ENCODE measurements at regions not wholly inside any gene's neighbourhood (a gene's known extent, or its start where the extent isn't known, plus 50 kb on each side); places are given as distances from the start of the nearest gene placed in this dataset.
"Not testable (repeated sequence)": the region's sequence is repeated elsewhere in the genome, so short reads cannot be mapped to it uniquely, and the experiment has no call there.

GRCh38 chr17:20684975-20685374 lies 105.5 kb downstream of the CDRT15L2 start:
- DNase-seq (ENCODE audit: low read depth, low spot score); H3K27me3 ChIP-seq (ENCODE audit: control insufficient read depth, insufficient read depth, low read length); H3K9me3 ChIP-seq (ENCODE audit: control insufficient read depth, insufficient read depth, low read length); H3K27ac ChIP-seq (ENCODE audit: low read depth, low read length); CTCF ChIA-PET; H3K4me3 ChIP-seq (ENCODE audit: low read depth, low read length); POLR2A ChIA-PET: not testable (repeated sequence)

- POLR2A ChIA-PET; H3K27me3 ChIP-seq (ENCODE audit: control insufficient read depth, insufficient read depth, low read length); H3K9me3 ChIP-seq (ENCODE audit: control insufficient read depth, insufficient read depth, low read length); H3K4me3 ChIP-seq (ENCODE audit: low read depth, low read length); CTCF ChIA-PET; DNase-seq (ENCODE audit: low read depth, low spot score); H3K27ac ChIP-seq (ENCODE audit: low read depth, low read length): not testable (repeated sequence)
These were observed 108.1 kb downstream of the CDRT15L2 start for GRCh38 chr17:20687584-20687983.

GRCh38 chr17:20689170-20689749 lies 109.7 kb downstream of the CDRT15L2 start:
- H3K27ac ChIP-seq (ENCODE audit: low read depth, low read length); H3K4me3 ChIP-seq (ENCODE audit: low read depth, low read length); POLR2A ChIA-PET; H3K9me3 ChIP-seq (ENCODE audit: control insufficient read depth, insufficient read depth, low read length); DNase-seq (ENCODE audit: low read depth, low spot score); CTCF ChIA-PET; H3K27me3 ChIP-seq (ENCODE audit: control insufficient read depth, insufficient read depth, low read length): not testable (repeated sequence)

- H3K27me3 ChIP-seq (ENCODE audit: control insufficient read depth, insufficient read depth, low read length); H3K27ac ChIP-seq (ENCODE audit: low read depth, low read length); H3K9me3 ChIP-seq (ENCODE audit: control insufficient read depth, insufficient read depth, low read length); H3K4me3 ChIP-seq (ENCODE audit: low read depth, low read length); CTCF ChIA-PET; DNase-seq (ENCODE audit: low read depth, low spot score): not testable (repeated sequence)
- POLR2A ChIA-PET = interaction anchor here (0.6 kb wide), 1 partner anchor 9 kb away, joined by 6 read pairs; no protein-coding TSS in a partner anchor
These were observed 113.2 kb downstream of the CDRT15L2 start for GRCh38 chr17:20692706-20693105.

GRCh38 chr17:20695871-20696270 lies 116.3 kb downstream of the CDRT15L2 start:
- H3K27ac ChIP-seq (ENCODE audit: low read depth, low read length); H3K4me3 ChIP-seq (ENCODE audit: low read depth, low read length); POLR2A ChIA-PET; H3K9me3 ChIP-seq (ENCODE audit: control insufficient read depth, insufficient read depth, low read length); DNase-seq (ENCODE audit: low read depth, low spot score); H3K27me3 ChIP-seq (ENCODE audit: control insufficient read depth, insufficient read depth, low read length); CTCF ChIA-PET: not testable (repeated sequence)

GRCh38 chr17:20698463-20699206 lies 119.1 kb downstream of the CDRT15L2 start:
- H3K9me3 ChIP-seq (ENCODE audit: control insufficient read depth, insufficient read depth, low read length); H3K27me3 ChIP-seq (ENCODE audit: control insufficient read depth, insufficient read depth, low read length); H3K27ac ChIP-seq (ENCODE audit: low read depth, low read length); CTCF ChIA-PET; POLR2A ChIA-PET; DNase-seq (ENCODE audit: low read depth, low spot score); H3K4me3 ChIP-seq (ENCODE audit: low read depth, low read length): not testable (repeated sequence)

GRCh38 chr17:20700528-20700927 lies 121.0 kb downstream of the CDRT15L2 start:
- POLR2A ChIA-PET; H3K27me3 ChIP-seq (ENCODE audit: control insufficient read depth, insufficient read depth, low read length); H3K9me3 ChIP-seq (ENCODE audit: control insufficient read depth, insufficient read depth, low read length); H3K4me3 ChIP-seq (ENCODE audit: low read depth, low read length); DNase-seq (ENCODE audit: low read depth, low spot score); CTCF ChIA-PET; H3K27ac ChIP-seq (ENCODE audit: low read depth, low read length): not testable (repeated sequence)

GRCh38 chr17:20701366-20701765 lies 121.8 kb downstream of the CDRT15L2 start:
- POLR2A ChIA-PET; H3K9me3 ChIP-seq (ENCODE audit: control insufficient read depth, insufficient read depth, low read length); DNase-seq (ENCODE audit: low read depth, low spot score); H3K4me3 ChIP-seq (ENCODE audit: low read depth, low read length); H3K27ac ChIP-seq (ENCODE audit: low read depth, low read length); H3K27me3 ChIP-seq (ENCODE audit: control insufficient read depth, insufficient read depth, low read length); CTCF ChIA-PET: not testable (repeated sequence)

GRCh38 chr17:20702692-20703091 lies 123.2 kb downstream of the CDRT15L2 start:
- Histone ChIP-seq H3K9me3 (ENCODE audit: control insufficient read depth, insufficient read depth, low read length) (no peaks in the 10 kb centered on the region), H3K4me3 (ENCODE audit: low read depth, low read length) (no peak overlapping the region), H3K27ac (ENCODE audit: low read depth, low read length) (no peak overlapping the region), H3K27me3 (ENCODE audit: control insufficient read depth, insufficient read depth, low read length) (peaks cover 4% of the 10 kb centered on the region)
- ChIA-PET CTCF (no interaction called here), POLR2A (interaction anchor here (0.6 kb wide), 1 partner anchor 9 kb away, joined by 3 read pairs; no protein-coding TSS in a partner anchor)
- TF ChIP-seq CTCF (IDR thresholded peaks at IDR 0.05; ENCODE audit: low read depth, low read length) = no peak
- DNase-seq (ENCODE audit: low read depth, low spot score) = no peak

All from AG04450 (cell line).